ENCODE measurements at regions not wholly inside any gene's neighbourhood (a gene's known extent, or its start where the extent isn't known, plus 50 kb on each side); places are given as distances from the start of the nearest gene placed in this dataset.

GRCh38 chr20:43323592-43323991, 133.9 kb upstream of the PTPRT start:
- TF ChIP-seq USF2 (CRISPR knock-in tag; IDR thresholded peaks at IDR 0.05) (no peak), IRF2 (CRISPR knock-in tag; IDR thresholded peaks at IDR 0.05; ENCODE audit: borderline replicate concordance, low read depth) (no peak), ZNF512 (CRISPR knock-in tag; IDR thresholded peaks at IDR 0.05; ENCODE audit: borderline replicate concordance) (no peak), CTCF (IDR thresholded peaks at IDR 0.05) (no peak)

Data from WTC11 (cell line).